ENCODE measurements at regions not wholly inside any gene's neighbourhood (a gene's known extent, or its start where the extent isn't known, plus 50 kb on each side); places are given as distances from the start of the nearest gene placed in this dataset.

DNA sequence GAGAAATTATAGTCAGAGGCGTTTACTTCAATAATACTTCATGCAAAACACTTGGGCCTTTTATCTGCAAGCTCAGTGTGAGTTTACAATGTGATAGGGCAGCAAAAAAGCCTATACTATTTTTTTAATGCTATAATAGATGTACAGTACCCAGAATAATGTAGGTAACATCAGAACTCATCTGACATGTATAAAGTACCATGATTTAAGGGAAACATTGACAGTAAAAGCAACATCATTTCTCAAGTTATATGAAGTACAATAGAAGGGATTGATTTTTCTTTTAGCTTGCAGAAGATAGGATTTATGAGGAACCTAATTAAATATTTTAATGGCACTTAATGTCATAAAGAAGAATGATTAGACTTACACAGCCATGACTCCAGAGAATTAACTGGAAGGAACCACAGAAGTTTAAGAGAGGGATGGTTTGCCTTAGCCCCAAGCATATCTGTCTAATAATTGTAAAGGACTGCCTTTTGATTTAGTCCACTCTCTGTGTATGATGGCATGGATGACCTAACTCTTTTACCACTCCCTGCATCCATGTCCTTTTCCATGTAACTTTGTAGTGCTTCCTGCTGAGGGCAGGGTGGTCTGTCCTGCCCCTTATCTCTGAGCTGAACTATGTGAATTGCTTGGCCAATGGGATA, 55.9 kb upstream of the MIS18BP1 start:
- ChIA-PET POLR2A (no interaction called here), CTCF (no interaction called here)
- no peaks in the 10 kb centered on the region for H3K9me2 ChIP-seq
- WGBS (ENCODE audit: low lambda C conversion rate): 0% methylated on average over 1 of the region's 1 CpG
- H3K9ac ChIP-seq: no peak overlapping the region
- no peak overlapping the region for H2AFZ ChIP-seq (ENCODE audit: low read depth)
- H3K4me2 ChIP-seq: no peak overlapping the region
- TF ChIP-seq, protein P1, sequence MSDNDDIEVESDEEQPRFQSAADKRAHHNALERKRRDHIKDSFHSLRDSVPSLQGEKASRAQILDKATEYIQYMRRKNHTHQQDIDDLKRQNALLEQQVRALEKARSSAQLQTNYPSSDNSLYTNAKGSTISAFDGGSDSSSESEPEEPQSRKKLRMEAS (IDR thresholded peaks at IDR 0.05; ENCODE audit: low read depth): no peak
- TF ChIP-seq SIN3A (IDR thresholded peaks at IDR 0.05; ENCODE audit: borderline replicate concordance, low read depth, low read length) (no peak), EZH2phosphoT487 (IDR thresholded peaks at IDR 0.05; ENCODE audit: borderline replicate concordance, low read depth) (no peak), NRF1 (IDR thresholded peaks at IDR 0.05; ENCODE audit: low read depth, low read length) (no peak), NFIC (IDR thresholded peaks at IDR 0.05; ENCODE audit: borderline replicate concordance) (no peak), TCF12 (IDR thresholded peaks at IDR 0.05) (no peak), YY1 (IDR thresholded peaks at IDR 0.05; ENCODE audit: low read depth) (no peak), RXRA (IDR thresholded peaks at IDR 0.05; ENCODE audit: borderline replicate concordance, low read depth) (no peak), JUND (IDR thresholded peaks at IDR 0.05) (no peak), SMC3 (IDR thresholded peaks at IDR 0.05; ENCODE audit: low read depth, low read length) (no peak), EP300 (IDR thresholded peaks at IDR 0.05; ENCODE audit: borderline replicate concordance in 1 of 2, low read depth in 1 of 2, low read length in 1 of 2) (no peak)
- TF ChIP-seq, protein P2, sequence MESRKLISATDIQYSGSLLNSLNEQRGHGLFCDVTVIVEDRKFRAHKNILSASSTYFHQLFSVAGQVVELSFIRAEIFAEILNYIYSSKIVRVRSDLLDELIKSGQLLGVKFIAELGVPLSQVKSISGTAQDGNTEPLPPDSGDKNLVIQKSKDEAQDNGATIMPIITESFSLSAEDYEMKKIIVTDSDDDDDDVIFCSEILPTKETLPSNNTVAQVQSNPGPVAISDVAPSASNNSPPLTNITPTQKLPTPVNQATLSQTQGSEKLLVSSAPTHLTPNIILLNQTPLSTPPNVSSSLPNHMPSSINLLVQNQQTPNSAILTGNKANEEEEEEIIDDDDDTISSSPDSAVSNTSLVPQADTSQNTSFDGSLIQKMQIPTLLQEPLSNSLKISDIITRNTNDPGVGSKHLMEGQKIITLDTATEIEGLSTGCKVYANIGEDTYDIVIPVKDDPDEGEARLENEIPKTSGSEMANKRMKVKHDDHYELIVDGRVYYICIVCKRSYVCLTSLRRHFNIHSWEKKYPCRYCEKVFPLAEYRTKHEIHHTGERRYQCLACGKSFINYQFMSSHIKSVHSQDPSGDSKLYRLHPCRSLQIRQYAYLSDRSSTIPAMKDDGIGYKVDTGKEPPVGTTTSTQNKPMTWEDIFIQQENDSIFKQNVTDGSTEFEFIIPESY (IDR thresholded peaks at IDR 0.05; ENCODE audit: borderline replicate concordance, low read depth): no peak
- TF ChIP-seq, protein P3, sequence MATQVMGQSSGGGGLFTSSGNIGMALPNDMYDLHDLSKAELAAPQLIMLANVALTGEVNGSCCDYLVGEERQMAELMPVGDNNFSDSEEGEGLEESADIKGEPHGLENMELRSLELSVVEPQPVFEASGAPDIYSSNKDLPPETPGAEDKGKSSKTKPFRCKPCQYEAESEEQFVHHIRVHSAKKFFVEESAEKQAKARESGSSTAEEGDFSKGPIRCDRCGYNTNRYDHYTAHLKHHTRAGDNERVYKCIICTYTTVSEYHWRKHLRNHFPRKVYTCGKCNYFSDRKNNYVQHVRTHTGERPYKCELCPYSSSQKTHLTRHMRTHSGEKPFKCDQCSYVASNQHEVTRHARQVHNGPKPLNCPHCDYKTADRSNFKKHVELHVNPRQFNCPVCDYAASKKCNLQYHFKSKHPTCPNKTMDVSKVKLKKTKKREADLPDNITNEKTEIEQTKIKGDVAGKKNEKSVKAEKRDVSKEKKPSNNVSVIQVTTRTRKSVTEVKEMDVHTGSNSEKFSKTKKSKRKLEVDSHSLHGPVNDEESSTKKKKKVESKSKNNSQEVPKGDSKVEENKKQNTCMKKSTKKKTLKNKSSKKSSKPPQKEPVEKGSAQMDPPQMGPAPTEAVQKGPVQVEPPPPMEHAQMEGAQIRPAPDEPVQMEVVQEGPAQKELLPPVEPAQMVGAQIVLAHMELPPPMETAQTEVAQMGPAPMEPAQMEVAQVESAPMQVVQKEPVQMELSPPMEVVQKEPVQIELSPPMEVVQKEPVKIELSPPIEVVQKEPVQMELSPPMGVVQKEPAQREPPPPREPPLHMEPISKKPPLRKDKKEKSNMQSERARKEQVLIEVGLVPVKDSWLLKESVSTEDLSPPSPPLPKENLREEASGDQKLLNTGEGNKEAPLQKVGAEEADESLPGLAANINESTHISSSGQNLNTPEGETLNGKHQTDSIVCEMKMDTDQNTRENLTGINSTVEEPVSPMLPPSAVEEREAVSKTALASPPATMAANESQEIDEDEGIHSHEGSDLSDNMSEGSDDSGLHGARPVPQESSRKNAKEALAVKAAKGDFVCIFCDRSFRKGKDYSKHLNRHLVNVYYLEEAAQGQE (IDR thresholded peaks at IDR 0.05; ENCODE audit: low read depth, low read length): no peak
- H3K79me2 ChIP-seq (ENCODE audit: insufficient read depth): no peaks in the 10 kb centered on the region
- H3K27me3 ChIP-seq (ENCODE audit: insufficient read depth): no peaks in the 10 kb centered on the region
- H3K4me3 ChIP-seq (ENCODE audit: low read depth in 2 of 2, low read length in 1 of 2): no peak overlapping the region
- DNase-seq: no peak
- no peaks in the 10 kb centered on the region for H3K4me1 ChIP-seq (ENCODE audit: control insufficient read depth in 1 of 2, insufficient read depth in 2 of 2, low read depth in 1 of 2, low read length in 1 of 2)
- H3K27ac ChIP-seq (ENCODE audit: low read depth in 2 of 2, low read length in 1 of 2): no peak overlapping the region
- H3K36me3 ChIP-seq (replicated peaks in 1 of 2; ENCODE audit: control insufficient read depth in 1 of 2, insufficient read depth in 2 of 2, low read length in 1 of 2): no peaks in the 10 kb centered on the region
- H4K20me1 ChIP-seq (ENCODE audit: insufficient read depth): no peaks in the 10 kb centered on the region
- no peaks in the 10 kb centered on the region for H3K9me3 ChIP-seq
- no peaks in the 10 kb centered on the region for H3F3A ChIP-seq (replicated peaks; ENCODE audit: insufficient read depth)
